Liver (tissue), 8 donors: ENCODE measurements at regions not wholly inside any gene's neighbourhood (a gene's known extent, or its start where the extent isn't known, plus 50 kb on each side); places are given as distances from the start of the nearest gene placed in this dataset.

Source experiments
- DNase-seq: peaks from one replicate; pipeline ENCODE4 v3.0.0-alpha.2; 2017; ENCODE audit warnings: low spot score
- H3K27ac ChIP-seq, 2 donors: one replicate each; pipeline ENCODE4 v1.7.0; 2013; ENCODE audit warnings: inconsistent platforms in 2 of 2, low read length in 2 of 2, control low read depth in 1 of 2, low read depth in 1 of 2, mild to moderate bottlenecking in 1 of 2
- H3K27me3 ChIP-seq, 4 donors: one replicate each; pipeline versions ENCODE4 v1.6.1 to v1.7.0; 2013; ENCODE audit warnings: low read length in 3 of 4, inconsistent platforms in 1 of 4, mild to moderate bottlenecking in 1 of 4, moderate library complexity in 1 of 4; ENCODE audit not compliant: control insufficient read depth in 4 of 4, insufficient read depth in 4 of 4
- H3K36me3 ChIP-seq, 4 donors: one replicate each; pipeline versions ENCODE4 v1.6.1 to v1.7.0; 2013; ENCODE audit warnings: low read length in 3 of 4, mild to moderate bottlenecking in 3 of 4, low read depth in 1 of 4, moderate library complexity in 1 of 4; ENCODE audit not compliant: control insufficient read depth in 4 of 4, insufficient read depth in 3 of 4
- H3K4me1 ChIP-seq, 4 donors: one replicate each; pipeline versions ENCODE4 v1.6.1 to v1.7.0; 2013; ENCODE audit warnings: low read length in 3 of 4, mild to moderate bottlenecking in 3 of 4, moderate library complexity in 1 of 4; ENCODE audit not compliant: control insufficient read depth in 4 of 4, insufficient read depth in 4 of 4
- H3K4me3 ChIP-seq, 3 donors: one replicate each; pipeline versions ENCODE4 v1.6.1 to v1.7.0; 2013; ENCODE audit warnings: low read length in 3 of 3, control low read depth in 1 of 3, low read depth in 1 of 3, mild to moderate bottlenecking in 1 of 3
- H3K9ac ChIP-seq, 2 donors: one replicate each; pipeline ENCODE4 v1.7.0; 2013; ENCODE audit warnings: low read length in 2 of 2, mild to moderate bottlenecking in 2 of 2, moderate library complexity in 2 of 2, control low read depth in 1 of 2, low read depth in 1 of 2
- H3K9me3 ChIP-seq, 4 donors: one replicate each; pipeline versions ENCODE4 v1.6.1 to v1.7.0; 2013; ENCODE audit warnings: low read length in 3 of 4; ENCODE audit not compliant: control insufficient read depth in 4 of 4
- ATF3 ChIP-seq: IDR thresholded peaks from 2 replicates; pipeline ENCODE4 v1.6.1; 2016; ENCODE audit warnings: antibody characterized with exemption
- EGR1 ChIP-seq, 2 donors: IDR thresholded peaks; 2 replicates each; pipeline ENCODE4 v1.6.1; 2016 to 2018; ENCODE audit warnings: antibody characterized with exemption in 2 of 2, low read depth in 2 of 2
- FOXA1 ChIP-seq: IDR thresholded peaks from 2 replicates; pipeline ENCODE4 v1.6.1; 2016; ENCODE audit warnings: antibody characterized with exemption
- FOXA2 ChIP-seq: IDR thresholded peaks from 2 replicates; pipeline ENCODE4 v1.6.1; 2016; ENCODE audit warnings: antibody characterized with exemption
- GABPA ChIP-seq, 2 donors: IDR thresholded peaks in 1 of 2; conservative IDR thresholded peaks in 1 of 2; 2 replicates each; pipeline ENCODE4 v1.6.1; 2016; ENCODE audit warnings: antibody characterized with exemption in 2 of 2, mild to moderate bottlenecking in 1 of 2, moderate library complexity in 1 of 2
- HNF4A ChIP-seq, 2 donors: conservative IDR thresholded peaks; 2 replicates each; pipeline ENCODE4 v1.6.1; 2016; ENCODE audit warnings: antibody characterized with exemption in 2 of 2, mild to moderate bottlenecking in 2 of 2
- HNF4G ChIP-seq: IDR thresholded peaks from 2 replicates; pipeline ENCODE4 v1.6.1; 2016; ENCODE audit warnings: antibody characterized with exemption
- JUND ChIP-seq, 2 donors: IDR thresholded peaks; 2 replicates each; pipeline ENCODE4 v1.6.1; 2016; ENCODE audit warnings: antibody characterized with exemption in 2 of 2
- NR2F2 ChIP-seq: IDR thresholded peaks from 2 replicates; pipeline ENCODE4 v1.6.1; 2016; ENCODE audit warnings: antibody characterized with exemption
- RAD21 ChIP-seq, 2 donors: IDR thresholded peaks; 2 replicates each; pipeline ENCODE4 v1.6.1; 2016; ENCODE audit warnings: antibody characterized with exemption in 2 of 2, mild to moderate bottlenecking in 2 of 2
- REST ChIP-seq: IDR thresholded peaks from 2 replicates; pipeline ENCODE4 v1.6.1; 2016; ENCODE audit warnings: antibody characterized with exemption, mild to moderate bottlenecking
- RXRA ChIP-seq, 2 donors: IDR thresholded peaks; 2 replicates each; pipeline ENCODE4 v1.6.1; 2017 to 2018; ENCODE audit warnings: antibody characterized with exemption in 2 of 2, mild to moderate bottlenecking in 1 of 2
- SP1 ChIP-seq: IDR thresholded peaks from 2 replicates; pipeline ENCODE4 v1.6.1; 2018; ENCODE audit warnings: antibody characterized with exemption, mild to moderate bottlenecking
- TAF1 ChIP-seq: conservative IDR thresholded peaks from 2 replicates; pipeline ENCODE4 v1.6.1; 2016; ENCODE audit warnings: antibody characterized with exemption, mild to moderate bottlenecking
- YY1 ChIP-seq: IDR thresholded peaks from 2 replicates; pipeline ENCODE4 v1.6.1; 2016; ENCODE audit warnings: antibody characterized with exemption, mild to moderate bottlenecking
- WGBS: extraction: QIAGEN DNeasy Blood & Tissue Kit; methylation state at CpG from one replicate; pipeline ENCODE4 v1.1.7; 2013; 5-methylcytosine and 5-hydroxymethylcytosine counted together
- TF ChIP-seq, protein P1 (sequence below): IDR thresholded peaks from 2 replicates; pipeline ENCODE4 v1.6.1; 2016; ENCODE audit warnings: antibody characterized with exemption
- TF ChIP-seq, protein P2 (sequence below): fragments of 150-350 bp; IDR thresholded peaks from 2 replicates; pipeline ENCODE4 v1.5.1; 2017; ENCODE audit warnings: improper control_type of control experiment, low read depth, low read length; ENCODE audit not compliant: missing input control
- TF ChIP-seq, protein P3 (sequence below): IDR thresholded peaks from 2 replicates; pipeline ENCODE4 v1.6.1; 2016; ENCODE audit warnings: antibody characterized with exemption
- donor health status: healthy.
- donor health status: healthy.
- donor health status: healthy.
- donor health status: healthy.
- donor health status: healthy.

DNA sequence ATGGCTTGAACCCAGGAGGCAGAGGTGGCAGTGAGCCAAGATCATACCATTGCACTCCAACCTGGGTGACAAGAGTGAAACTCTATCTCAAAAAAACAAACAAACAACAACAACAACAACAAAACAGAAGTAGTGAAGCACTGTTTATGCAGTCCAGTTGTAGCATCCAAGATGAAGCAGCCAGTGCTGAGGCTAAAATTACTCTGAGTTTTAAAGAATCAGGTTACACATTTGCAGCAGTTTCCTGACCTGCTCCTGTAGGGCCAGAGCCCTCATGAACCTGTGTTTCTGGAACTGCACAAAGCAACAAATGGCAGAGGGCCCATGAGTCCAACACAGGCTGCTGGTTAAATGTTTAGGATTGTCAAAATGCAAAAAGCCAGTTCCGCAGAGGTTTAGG, 499.5 kb upstream of the PSMD7 start:
- H3K9ac ChIP-seq = no peak overlapping the region
- H3K27me3 ChIP-seq = peaks cover 0 to 5% (median 0%) of the 10 kb centered on the region in 4 donors
- no peaks in the 10 kb centered on the region for H3K9me3 ChIP-seq
- no peak overlapping the region for H3K4me3 ChIP-seq
- no peaks in the 10 kb centered on the region for H3K36me3 ChIP-seq
- no peaks in the 10 kb centered on the region for H3K4me1 ChIP-seq
- WGBS = 95% methylated on average over 1 of the region's 1 CpG
- DNase-seq = no peak
- TF ChIP-seq, protein P1, sequence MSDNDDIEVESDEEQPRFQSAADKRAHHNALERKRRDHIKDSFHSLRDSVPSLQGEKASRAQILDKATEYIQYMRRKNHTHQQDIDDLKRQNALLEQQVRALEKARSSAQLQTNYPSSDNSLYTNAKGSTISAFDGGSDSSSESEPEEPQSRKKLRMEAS = no peak
- TF ChIP-seq SP1 (no peak), JUND (IDR thresholded peaks at IDR 0.05) (no peak), EGR1 (IDR thresholded peaks at IDR 0.05; ENCODE audit: low read depth in 2 of 2) (no peak), ATF3 (no peak), HNF4A (conservative IDR thresholded peaks at IDR 0.05) (no peak)
- no peak overlapping the region for H3K27ac ChIP-seq

- H3K36me3 ChIP-seq = no peaks in the 10 kb centered on the region
- WGBS = 68% methylated on average over 4 of the region's 4 CpGs
- H3K9ac ChIP-seq = no peak overlapping the region
- no peak overlapping the region for H3K4me3 ChIP-seq
- no peak for DNase-seq
- no peaks in the 10 kb centered on the region for H3K9me3 ChIP-seq
- no peak overlapping the region for H3K27ac ChIP-seq
- TF ChIP-seq JUND (IDR thresholded peaks at IDR 0.05) (no peak), SP1 (no peak), RXRA (IDR thresholded peaks at IDR 0.05) (no peak), RAD21 (IDR thresholded peaks at IDR 0.05) (no peak), REST (no peak), GABPA (IDR thresholded peaks at IDR 0.05 in 1 of 2, conservative IDR thresholded peaks at IDR 0.05 in 1 of 2) (no peak), ATF3 (no peak), FOXA1 (no peak), HNF4A (conservative IDR thresholded peaks at IDR 0.05) (no peak), TAF1 (no peak), NR2F2 (no peak), YY1 (no peak), FOXA2 (no peak), EGR1 (IDR thresholded peaks at IDR 0.05; ENCODE audit: low read depth in 2 of 2) (no peak), HNF4G (no peak)
- TF ChIP-seq, protein P2, sequence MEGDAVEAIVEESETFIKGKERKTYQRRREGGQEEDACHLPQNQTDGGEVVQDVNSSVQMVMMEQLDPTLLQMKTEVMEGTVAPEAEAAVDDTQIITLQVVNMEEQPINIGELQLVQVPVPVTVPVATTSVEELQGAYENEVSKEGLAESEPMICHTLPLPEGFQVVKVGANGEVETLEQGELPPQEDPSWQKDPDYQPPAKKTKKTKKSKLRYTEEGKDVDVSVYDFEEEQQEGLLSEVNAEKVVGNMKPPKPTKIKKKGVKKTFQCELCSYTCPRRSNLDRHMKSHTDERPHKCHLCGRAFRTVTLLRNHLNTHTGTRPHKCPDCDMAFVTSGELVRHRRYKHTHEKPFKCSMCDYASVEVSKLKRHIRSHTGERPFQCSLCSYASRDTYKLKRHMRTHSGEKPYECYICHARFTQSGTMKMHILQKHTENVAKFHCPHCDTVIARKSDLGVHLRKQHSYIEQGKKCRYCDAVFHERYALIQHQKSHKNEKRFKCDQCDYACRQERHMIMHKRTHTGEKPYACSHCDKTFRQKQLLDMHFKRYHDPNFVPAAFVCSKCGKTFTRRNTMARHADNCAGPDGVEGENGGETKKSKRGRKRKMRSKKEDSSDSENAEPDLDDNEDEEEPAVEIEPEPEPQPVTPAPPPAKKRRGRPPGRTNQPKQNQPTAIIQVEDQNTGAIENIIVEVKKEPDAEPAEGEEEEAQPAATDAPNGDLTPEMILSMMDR = no peak
- TF ChIP-seq, protein P3, sequence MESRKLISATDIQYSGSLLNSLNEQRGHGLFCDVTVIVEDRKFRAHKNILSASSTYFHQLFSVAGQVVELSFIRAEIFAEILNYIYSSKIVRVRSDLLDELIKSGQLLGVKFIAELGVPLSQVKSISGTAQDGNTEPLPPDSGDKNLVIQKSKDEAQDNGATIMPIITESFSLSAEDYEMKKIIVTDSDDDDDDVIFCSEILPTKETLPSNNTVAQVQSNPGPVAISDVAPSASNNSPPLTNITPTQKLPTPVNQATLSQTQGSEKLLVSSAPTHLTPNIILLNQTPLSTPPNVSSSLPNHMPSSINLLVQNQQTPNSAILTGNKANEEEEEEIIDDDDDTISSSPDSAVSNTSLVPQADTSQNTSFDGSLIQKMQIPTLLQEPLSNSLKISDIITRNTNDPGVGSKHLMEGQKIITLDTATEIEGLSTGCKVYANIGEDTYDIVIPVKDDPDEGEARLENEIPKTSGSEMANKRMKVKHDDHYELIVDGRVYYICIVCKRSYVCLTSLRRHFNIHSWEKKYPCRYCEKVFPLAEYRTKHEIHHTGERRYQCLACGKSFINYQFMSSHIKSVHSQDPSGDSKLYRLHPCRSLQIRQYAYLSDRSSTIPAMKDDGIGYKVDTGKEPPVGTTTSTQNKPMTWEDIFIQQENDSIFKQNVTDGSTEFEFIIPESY = no peak
- TF ChIP-seq, protein P1 = no peak
- no peaks in the 10 kb centered on the region for H3K4me1 ChIP-seq
- H3K27me3 ChIP-seq = peaks cover 0 to 5% (median 0%) of the 10 kb centered on the region in 4 donors
These were observed 500.4 kb upstream of the PSMD7 start for GRCh38 chr16:73796241-73796640.
